Choroid plexus epithelial cell (primary cell): ENCODE measurements at regions not wholly inside any gene's neighbourhood (a gene's known extent, or its start where the extent isn't known, plus 50 kb on each side); places are given as distances from the start of the nearest gene placed in this dataset.
A peak's percentile ranks its signal among the peaks of the same experiment; 100 is the strongest.

ENCODE experiments used
- DNase-seq: peaks from one replicate; pipeline ENCODE4 v3.0.0-alpha.2; 2010; ENCODE audit warnings: low read depth
- H3K4me3 ChIP-seq: 2 replicates; pipeline ENCODE4 v1.5.1; 2011; ENCODE audit warnings: low read depth, mild to moderate bottlenecking, control low read depth, low read length, moderate library complexity
- CTCF ChIP-seq: conservative IDR thresholded peaks from 2 replicates; pipeline ENCODE4 v1.5.1; 2011; ENCODE audit warnings: low read depth, mild to moderate bottlenecking, control low read depth, inconsistent platforms, low read length, moderate library complexity

GRCh38 chr13:64758521-64759244 is 2471.5 kb downstream of the PCDH9 start:
- no peak overlapping the region for H3K4me3 ChIP-seq
- DNase-seq: peak; percentile 3
- no peak for TF ChIP-seq CTCF

GRCh38 chr13:64756621-64757020 is 2473.5 kb downstream of the PCDH9 start:
- TF ChIP-seq CTCF: no peak
- no peak overlapping the region for H3K4me3 ChIP-seq
- no peak for DNase-seq

- no peak overlapping the region for H3K4me3 ChIP-seq
- no peak for DNase-seq
- TF ChIP-seq CTCF: no peak
These were observed 2474.2 kb downstream of the PCDH9 start for GRCh38 chr13:64755961-64756360.

- no peak for TF ChIP-seq CTCF
- no peak overlapping the region for H3K4me3 ChIP-seq
- peak; percentile 31 for DNase-seq
These were observed 2476.7 kb downstream of the PCDH9 start for GRCh38 chr13:64753233-64754000.

GRCh38 chr13:64749301-64749700 is 2480.8 kb downstream of the PCDH9 start:
- no peak for DNase-seq
- no peak for TF ChIP-seq CTCF

GRCh38 chr13:64746845-64747244 is 2483.3 kb downstream of the PCDH9 start:
- H3K4me3 ChIP-seq: no peak overlapping the region
- DNase-seq: no peak
- no peak for TF ChIP-seq CTCF

More at GRCh38 chr13:64749301-64749700, 2480.8 kb downstream of the PCDH9 start:
- H3K4me3 ChIP-seq: no peak overlapping the region

- DNase-seq: no peak
- no peak overlapping the region for H3K4me3 ChIP-seq
- no peak for TF ChIP-seq CTCF
These were observed 2489.6 kb downstream of the PCDH9 start for GRCh38 chr13:64740493-64740892.
